ENCODE measurements at regions not wholly inside any gene's neighbourhood (a gene's known extent, or its start where the extent isn't known, plus 50 kb on each side); places are given as distances from the start of the nearest gene placed in this dataset.

- Histone ChIP-seq H3K9ac (ENCODE audit: low read depth in 1 of 3, low read length in 3 of 3) (no peak overlapping the region), H3K4me3 (ENCODE audit: low read length in 3 of 3) (no peak overlapping the region), H3K4me1 (ENCODE audit: control insufficient read depth in 3 of 3, insufficient read depth in 3 of 3, low read length in 3 of 3) (no peaks in the 10 kb centered on the region), H3K27ac (ENCODE audit: low read depth, low read length) (no peak overlapping the region), H3K9me3 (ENCODE audit: control insufficient read depth in 3 of 3, low read length in 3 of 3) (no peaks in the 10 kb centered on the region), H3K36me3 (ENCODE audit: control insufficient read depth in 3 of 3, insufficient read depth in 3 of 3, low read length in 3 of 3) (no peaks in the 10 kb centered on the region), H3K27me3 (ENCODE audit: control insufficient read depth in 3 of 3, insufficient read depth in 3 of 3, low read length in 3 of 3) (no peaks in the 10 kb centered on the region)
Measured at GRCh38 chr5:28517691-28518090, 1479.3 kb upstream of the CDH9 start.

GRCh38 chr5:28516722-28517121 lies 1478.3 kb upstream of the CDH9 start:
- no peak overlapping the region for H3K27ac ChIP-seq (ENCODE audit: low read depth, low read length)

GRCh38 chr5:28512648-28513047 lies 1474.3 kb upstream of the CDH9 start:
- no peak overlapping the region for H3K9ac ChIP-seq (ENCODE audit: low read depth in 1 of 3, low read length in 3 of 3)
- H3K27ac ChIP-seq (ENCODE audit: low read depth, low read length), result no peak overlapping the region
- no peaks in the 10 kb centered on the region for H3K27me3 ChIP-seq (ENCODE audit: control insufficient read depth in 3 of 3, insufficient read depth in 3 of 3, low read length in 3 of 3)
- H3K9me3 ChIP-seq (ENCODE audit: control insufficient read depth in 3 of 3, low read length in 3 of 3), result peaks cover 0 to 2% (median 0%) of the 10 kb centered on the region in 3 donors
- H3K4me3 ChIP-seq (ENCODE audit: low read length in 3 of 3), result no peak overlapping the region
- H3K4me1 ChIP-seq (ENCODE audit: control insufficient read depth in 3 of 3, insufficient read depth in 3 of 3, low read length in 3 of 3), result no peaks in the 10 kb centered on the region
- no peaks in the 10 kb centered on the region for H3K36me3 ChIP-seq (ENCODE audit: control insufficient read depth in 3 of 3, insufficient read depth in 3 of 3, low read length in 3 of 3)

More at GRCh38 chr5:28516722-28517121, 1478.3 kb upstream of the CDH9 start:
- Histone ChIP-seq H3K4me3 (ENCODE audit: low read length in 3 of 3) (no peak overlapping the region), H3K9ac (ENCODE audit: low read depth in 1 of 3, low read length in 3 of 3) (no peak overlapping the region), H3K9me3 (ENCODE audit: control insufficient read depth in 3 of 3, low read length in 3 of 3) (no peaks in the 10 kb centered on the region), H3K27me3 (ENCODE audit: control insufficient read depth in 3 of 3, insufficient read depth in 3 of 3, low read length in 3 of 3) (no peaks in the 10 kb centered on the region), H3K36me3 (ENCODE audit: control insufficient read depth in 3 of 3, insufficient read depth in 3 of 3, low read length in 3 of 3) (no peaks in the 10 kb centered on the region), H3K4me1 (ENCODE audit: control insufficient read depth in 3 of 3, insufficient read depth in 3 of 3, low read length in 3 of 3) (no peaks in the 10 kb centered on the region)

GRCh38 chr5:28505121-28505520 lies 1466.7 kb upstream of the CDH9 start:
- H3K4me3 ChIP-seq (ENCODE audit: low read length in 3 of 3), result no peak overlapping the region
- H3K27me3 ChIP-seq (ENCODE audit: control insufficient read depth in 3 of 3, insufficient read depth in 3 of 3, low read length in 3 of 3), result no peaks in the 10 kb centered on the region
- no peaks in the 10 kb centered on the region for H3K36me3 ChIP-seq (ENCODE audit: control insufficient read depth in 3 of 3, insufficient read depth in 3 of 3, low read length in 3 of 3)
- H3K4me1 ChIP-seq (ENCODE audit: control insufficient read depth in 3 of 3, insufficient read depth in 3 of 3, low read length in 3 of 3), result no peaks in the 10 kb centered on the region
- H3K9ac ChIP-seq (ENCODE audit: low read depth in 1 of 3, low read length in 3 of 3), result no peak overlapping the region
- H3K27ac ChIP-seq (ENCODE audit: low read depth, low read length), result no peak overlapping the region
- H3K9me3 ChIP-seq (ENCODE audit: control insufficient read depth in 3 of 3, low read length in 3 of 3), result peaks cover 0 to 2% (median 0%) of the 10 kb centered on the region in 3 donors

- Histone ChIP-seq H3K4me1 (ENCODE audit: control insufficient read depth in 3 of 3, insufficient read depth in 3 of 3, low read length in 3 of 3) (no peaks in the 10 kb centered on the region), H3K9ac (ENCODE audit: low read depth in 1 of 3, low read length in 3 of 3) (no peak overlapping the region), H3K27ac (ENCODE audit: low read depth, low read length) (no peak overlapping the region), H3K27me3 (ENCODE audit: control insufficient read depth in 3 of 3, insufficient read depth in 3 of 3, low read length in 3 of 3) (no peaks in the 10 kb centered on the region), H3K4me3 (ENCODE audit: low read length in 3 of 3) (no peak overlapping the region), H3K9me3 (ENCODE audit: control insufficient read depth in 3 of 3, low read length in 3 of 3) (no peaks in the 10 kb centered on the region), H3K36me3 (ENCODE audit: control insufficient read depth in 3 of 3, insufficient read depth in 3 of 3, low read length in 3 of 3) (no peaks in the 10 kb centered on the region)
Measured at GRCh38 chr5:28500511-28500910, 1462.1 kb upstream of the CDH9 start.

- H3K27me3 ChIP-seq (ENCODE audit: control insufficient read depth in 3 of 3, insufficient read depth in 3 of 3, low read length in 3 of 3), result no peaks in the 10 kb centered on the region
- H3K36me3 ChIP-seq (ENCODE audit: control insufficient read depth in 3 of 3, insufficient read depth in 3 of 3, low read length in 3 of 3), result no peaks in the 10 kb centered on the region
- H3K4me1 ChIP-seq (ENCODE audit: control insufficient read depth in 3 of 3, insufficient read depth in 3 of 3, low read length in 3 of 3), result no peaks in the 10 kb centered on the region
- H3K9ac ChIP-seq (ENCODE audit: low read depth in 1 of 3, low read length in 3 of 3), result no peak overlapping the region
- H3K4me3 ChIP-seq (ENCODE audit: low read length in 3 of 3), result no peak overlapping the region
- no peaks in the 10 kb centered on the region for H3K9me3 ChIP-seq (ENCODE audit: control insufficient read depth in 3 of 3, low read length in 3 of 3)
- no peak overlapping the region for H3K27ac ChIP-seq (ENCODE audit: low read depth, low read length)
Measured at GRCh38 chr5:28499766-28500290, 1461.4 kb upstream of the CDH9 start.

- no peaks in the 10 kb centered on the region for H3K4me1 ChIP-seq (ENCODE audit: control insufficient read depth in 3 of 3, insufficient read depth in 3 of 3, low read length in 3 of 3)
- no peaks in the 10 kb centered on the region for H3K27me3 ChIP-seq (ENCODE audit: control insufficient read depth in 3 of 3, insufficient read depth in 3 of 3, low read length in 3 of 3)
- no peaks in the 10 kb centered on the region for H3K9me3 ChIP-seq (ENCODE audit: control insufficient read depth in 3 of 3, low read length in 3 of 3)
- H3K9ac ChIP-seq (ENCODE audit: low read depth in 1 of 3, low read length in 3 of 3), result no peak overlapping the region
- no peaks in the 10 kb centered on the region for H3K36me3 ChIP-seq (ENCODE audit: control insufficient read depth in 3 of 3, insufficient read depth in 3 of 3, low read length in 3 of 3)
- H3K27ac ChIP-seq (ENCODE audit: low read depth, low read length), result no peak overlapping the region
- H3K4me3 ChIP-seq (ENCODE audit: low read length in 3 of 3), result no peak overlapping the region
Measured at GRCh38 chr5:28495876-28496275, 1457.5 kb upstream of the CDH9 start.

- Histone ChIP-seq H3K9me3 (ENCODE audit: control insufficient read depth in 3 of 3, low read length in 3 of 3) (no peaks in the 10 kb centered on the region), H3K9ac (ENCODE audit: low read depth in 1 of 3, low read length in 3 of 3) (no peak overlapping the region), H3K27me3 (ENCODE audit: control insufficient read depth in 3 of 3, insufficient read depth in 3 of 3, low read length in 3 of 3) (no peaks in the 10 kb centered on the region), H3K27ac (ENCODE audit: low read depth, low read length) (no peak overlapping the region), H3K36me3 (ENCODE audit: control insufficient read depth in 3 of 3, insufficient read depth in 3 of 3, low read length in 3 of 3) (no peaks in the 10 kb centered on the region), H3K4me3 (ENCODE audit: low read length in 3 of 3) (no peak overlapping the region), H3K4me1 (ENCODE audit: control insufficient read depth in 3 of 3, insufficient read depth in 3 of 3, low read length in 3 of 3) (no peaks in the 10 kb centered on the region)
Measured at GRCh38 chr5:28493456-28493855, 1455.1 kb upstream of the CDH9 start.

- no peaks in the 10 kb centered on the region for H3K9me3 ChIP-seq (ENCODE audit: control insufficient read depth in 3 of 3, low read length in 3 of 3)
- H3K4me3 ChIP-seq (ENCODE audit: low read length in 3 of 3), result no peak overlapping the region
- no peak overlapping the region for H3K9ac ChIP-seq (ENCODE audit: low read depth in 1 of 3, low read length in 3 of 3)
- H3K4me1 ChIP-seq (ENCODE audit: control insufficient read depth in 3 of 3, insufficient read depth in 3 of 3, low read length in 3 of 3), result no peaks in the 10 kb centered on the region
- H3K36me3 ChIP-seq (ENCODE audit: control insufficient read depth in 3 of 3, insufficient read depth in 3 of 3, low read length in 3 of 3), result no peaks in the 10 kb centered on the region
- no peaks in the 10 kb centered on the region for H3K27me3 ChIP-seq (ENCODE audit: control insufficient read depth in 3 of 3, insufficient read depth in 3 of 3, low read length in 3 of 3)
- no peak overlapping the region for H3K27ac ChIP-seq (ENCODE audit: low read depth, low read length)
Measured at GRCh38 chr5:28488752-28489151, 1450.4 kb upstream of the CDH9 start.

- H3K4me3 ChIP-seq (ENCODE audit: low read length in 3 of 3), result no peak overlapping the region
- H3K4me1 ChIP-seq (ENCODE audit: control insufficient read depth in 3 of 3, insufficient read depth in 3 of 3, low read length in 3 of 3), result no peaks in the 10 kb centered on the region
Measured at GRCh38 chr5:28483327-28484025, 1445.1 kb upstream of the CDH9 start.

More at GRCh38 chr5:28483327-28484025, 1445.1 kb upstream of the CDH9 start:
- H3K9ac ChIP-seq (ENCODE audit: low read depth in 1 of 3, low read length in 3 of 3), result no peak overlapping the region
- no peak overlapping the region for H3K27ac ChIP-seq (ENCODE audit: low read depth, low read length)
- peaks cover 0 to 2% (median 0%) of the 10 kb centered on the region in 3 donors for H3K9me3 ChIP-seq (ENCODE audit: control insufficient read depth in 3 of 3, low read length in 3 of 3)
- H3K27me3 ChIP-seq (ENCODE audit: control insufficient read depth in 3 of 3, insufficient read depth in 3 of 3, low read length in 3 of 3), result no peaks in the 10 kb centered on the region
- no peaks in the 10 kb centered on the region for H3K36me3 ChIP-seq (ENCODE audit: control insufficient read depth in 3 of 3, insufficient read depth in 3 of 3, low read length in 3 of 3)

All from skeletal muscle tissue (tissue), 3 donors.